NT2/D1 (cell line): ENCODE measurements at regions not wholly inside any gene's neighbourhood (a gene's known extent, or its start where the extent isn't known, plus 50 kb on each side); places are given as distances from the start of the nearest gene placed in this dataset.

Experiments used
- SUZ12 ChIP-seq: IDR thresholded peaks from 2 replicates; pipeline ENCODE4 v1.6.1; 2011; ENCODE audit not compliant: insufficient read length, insufficient read depth; ENCODE audit errors: extremely low read depth
- YY1 ChIP-seq: IDR thresholded peaks from 2 replicates; pipeline ENCODE4 v1.6.1; 2011; ENCODE audit not compliant: insufficient read length, insufficient read depth

DNA sequence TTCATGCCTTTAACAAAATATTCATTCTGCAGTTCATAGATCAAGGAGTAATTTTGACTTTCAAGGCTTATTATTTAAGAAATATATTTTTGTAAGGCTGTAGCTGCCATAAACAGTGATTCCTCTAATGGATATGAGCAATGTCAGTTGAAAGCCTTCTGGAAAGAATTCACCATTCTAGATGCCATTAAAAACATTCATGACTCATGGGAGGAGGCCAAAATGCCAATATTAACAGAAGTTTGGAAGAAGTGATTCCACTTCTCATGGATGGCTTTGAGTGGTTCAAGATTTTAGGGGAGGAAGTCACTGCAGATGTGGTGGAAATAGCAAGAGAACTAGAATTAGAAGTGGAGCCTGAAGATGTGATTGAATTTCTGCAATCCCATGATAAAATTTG is 229.1 kb downstream of the DEPDC1B start:
- no peak for TF ChIP-seq YY1
- TF ChIP-seq SUZ12, result no peak
